Liver (tissue), 3 donors: ENCODE measurements at regions not wholly inside any gene's neighbourhood (a gene's known extent, or its start where the extent isn't known, plus 50 kb on each side); places are given as distances from the start of the nearest gene placed in this dataset.

Source experiments
- ATF3 ChIP-seq: IDR thresholded peaks from 2 replicates; pipeline ENCODE4 v1.6.1; 2016; ENCODE audit warnings: antibody characterized with exemption
- JUND ChIP-seq, 2 donors: IDR thresholded peaks; 2 replicates each; pipeline ENCODE4 v1.6.1; 2016; ENCODE audit warnings: antibody characterized with exemption in 2 of 2
- TAF1 ChIP-seq: conservative IDR thresholded peaks from 2 replicates; pipeline ENCODE4 v1.6.1; 2016; ENCODE audit warnings: antibody characterized with exemption, mild to moderate bottlenecking
- TF ChIP-seq, protein P1 (sequence below): fragments of 150-350 bp; IDR thresholded peaks from 2 replicates; pipeline ENCODE4 v1.5.1; 2017; ENCODE audit warnings: improper control_type of control experiment, low read depth, low read length; ENCODE audit not compliant: missing input control
- donor health status: healthy.
- donor health status: healthy.

- TF ChIP-seq, protein P1, sequence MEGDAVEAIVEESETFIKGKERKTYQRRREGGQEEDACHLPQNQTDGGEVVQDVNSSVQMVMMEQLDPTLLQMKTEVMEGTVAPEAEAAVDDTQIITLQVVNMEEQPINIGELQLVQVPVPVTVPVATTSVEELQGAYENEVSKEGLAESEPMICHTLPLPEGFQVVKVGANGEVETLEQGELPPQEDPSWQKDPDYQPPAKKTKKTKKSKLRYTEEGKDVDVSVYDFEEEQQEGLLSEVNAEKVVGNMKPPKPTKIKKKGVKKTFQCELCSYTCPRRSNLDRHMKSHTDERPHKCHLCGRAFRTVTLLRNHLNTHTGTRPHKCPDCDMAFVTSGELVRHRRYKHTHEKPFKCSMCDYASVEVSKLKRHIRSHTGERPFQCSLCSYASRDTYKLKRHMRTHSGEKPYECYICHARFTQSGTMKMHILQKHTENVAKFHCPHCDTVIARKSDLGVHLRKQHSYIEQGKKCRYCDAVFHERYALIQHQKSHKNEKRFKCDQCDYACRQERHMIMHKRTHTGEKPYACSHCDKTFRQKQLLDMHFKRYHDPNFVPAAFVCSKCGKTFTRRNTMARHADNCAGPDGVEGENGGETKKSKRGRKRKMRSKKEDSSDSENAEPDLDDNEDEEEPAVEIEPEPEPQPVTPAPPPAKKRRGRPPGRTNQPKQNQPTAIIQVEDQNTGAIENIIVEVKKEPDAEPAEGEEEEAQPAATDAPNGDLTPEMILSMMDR, result no peak
- TF ChIP-seq JUND (IDR thresholded peaks at IDR 0.05), result no peak
- TF ChIP-seq ATF3, result no peak
- TF ChIP-seq TAF1, result no peak
Measured at GRCh38 chr13:105273665-105274222, 1261.7 kb downstream of the EFNB2 start.
